ENCODE measurements at regions not wholly inside any gene's neighbourhood (a gene's known extent, or its start where the extent isn't known, plus 50 kb on each side); places are given as distances from the start of the nearest gene placed in this dataset.

- CTCF ChIA-PET = no interaction called here
- TF ChIP-seq ATF3 (IDR thresholded peaks at IDR 0.05) = no peak
- no peak for TF ChIP-seq ZNF274 (IDR thresholded peaks at IDR 0.05; ENCODE audit: low read depth, low read length)
- no peak for TF ChIP-seq POLR2A (IDR thresholded peaks at IDR 0.05; ENCODE audit: borderline replicate concordance, extremely low read depth, insufficient read depth, insufficient read length)
- no peak for TF ChIP-seq FOSL1 (IDR thresholded peaks at IDR 0.05; ENCODE audit: low read depth)
- TF ChIP-seq EGR1 (IDR thresholded peaks at IDR 0.05; ENCODE audit: low read depth) = no peak
- no peak for TF ChIP-seq YY1 (IDR thresholded peaks at IDR 0.05; ENCODE audit: extremely low read depth, insufficient replicate concordance, low read depth, low read length)
- no peak for TF ChIP-seq ZBTB33 (IDR thresholded peaks at IDR 0.05; ENCODE audit: extremely low read depth, insufficient replicate concordance, low read length)
- TF ChIP-seq EZH2 (IDR thresholded peaks at IDR 0.05) = no peak
- TF ChIP-seq ZFX (IDR thresholded peaks at IDR 0.05) = no peak
- no peak for TF ChIP-seq SP1 (IDR thresholded peaks at IDR 0.05; ENCODE audit: low read depth)
- TF ChIP-seq CEBPB (IDR thresholded peaks at IDR 0.05; ENCODE audit: low read depth) = no peak
- intact Hi-C loops (cut with micrococcal nuclease) = no loop called here
Observed at GRCh38 chr2:43136876-43137275, 89.5 kb downstream of the ZFP36L2 start.

More at GRCh38 chr2:43136876-43137275, 89.5 kb downstream of the ZFP36L2 start:
- H3K4me1 ChIP-seq (ENCODE audit: control insufficient read depth in 1 of 2, insufficient read depth in 2 of 2, low read length in 2 of 2) = peaks cover 4 to 5% of the 10 kb centered on the region in 2 experiments; a peak in 3 of 4 replicates
- H2AFZ ChIP-seq (ENCODE audit: low read depth, low read length, poor library complexity, severe bottlenecking) = no peak overlapping the region
- no peaks in the 10 kb centered on the region for H3K27me3 ChIP-seq (ENCODE audit: insufficient read depth, low read length)
- H3K9me2 ChIP-seq (ENCODE audit: insufficient read depth) = no peaks in the 10 kb centered on the region
- BruUV-seq (replicated peaks) = no TSS peak
- no peak overlapping the region for H3K27ac ChIP-seq (ENCODE audit: low read depth, low read length)
- no peaks in the 10 kb centered on the region for H4K20me1 ChIP-seq (ENCODE audit: insufficient read depth)
- ChIA-PET RAD21 (ENCODE audit: low non-redundant PET in 1 of 2, low total read pairs in 2 of 2, uncharacterized antibody in 2 of 2, unreplicated experiment in 2 of 2) (no interaction called here), POLR2A (no interaction called here)
- no peak overlapping the region for H3K4me2 ChIP-seq (ENCODE audit: low read length)
- H3K4me3 ChIP-seq (replicated peaks in 1 of 2; ENCODE audit: low read depth in 1 of 2, low read length in 2 of 2) = no peak overlapping the region
- no peaks in the 10 kb centered on the region for H3K79me2 ChIP-seq (ENCODE audit: insufficient read depth, low read length)
- ATAC-seq = no peak
- DNase-seq (ENCODE audit: low read depth, low spot score) = no peak
- no peak overlapping the region for H3K9ac ChIP-seq (ENCODE audit: low read length)
- H3K36me3 ChIP-seq (ENCODE audit: control insufficient read depth in 1 of 2, insufficient read depth in 2 of 2, low read length in 2 of 2) = no peaks in the 10 kb centered on the region
- H3K9me3 ChIP-seq (ENCODE audit: control insufficient read depth in 1 of 2, insufficient read depth in 1 of 2, low read depth in 1 of 2, low read length in 2 of 2) = no peaks in the 10 kb centered on the region
